Right cardiac atrium (tissue), 5 donors: ENCODE measurements at regions not wholly inside any gene's neighbourhood (a gene's known extent, or its start where the extent isn't known, plus 50 kb on each side); places are given as distances from the start of the nearest gene placed in this dataset.
"Not testable (repeated sequence)": the region's sequence is repeated elsewhere in the genome, so short reads cannot be mapped to it uniquely, and the experiment has no call there.

Source experiments
- ATAC-seq, 2 donors: fragments of 200-7000 bp; cut with Tn5 transposase; one replicate each; pipeline versions ENCODE4 v1.8.0 to v1.9.1; 2020; ENCODE audit warnings: moderate library complexity in 2 of 2, mild to moderate bottlenecking in 1 of 2
- DNase-seq, 3 donors: peaks; one replicate each; pipeline ENCODE4 v3.0.0-alpha.2; 2020
- H3K27ac ChIP-seq: one replicate; pipeline ENCODE4 v1.5.1; 2013; ENCODE audit warnings: mild to moderate bottlenecking, low read length, control low read depth, moderate library complexity
- H3K27me3 ChIP-seq: one replicate; pipeline ENCODE4 v1.6.1; 2013; ENCODE audit not compliant: control insufficient read depth, insufficient read depth
- H3K4me1 ChIP-seq: one replicate; pipeline ENCODE4 v1.6.1; 2013; ENCODE audit warnings: low read length; ENCODE audit not compliant: control insufficient read depth, insufficient read depth
- H3K4me3 ChIP-seq: one replicate; pipeline ENCODE4 v1.5.1; 2013; ENCODE audit warnings: low read length, control low read depth
- H3K9me3 ChIP-seq: one replicate; pipeline ENCODE4 v1.6.1; 2013; ENCODE audit warnings: low read length; ENCODE audit not compliant: control insufficient read depth
- WGBS: extraction: QIAGEN DNeasy Blood & Tissue Kit; methylation state at CpG from one replicate; pipeline ENCODE4 v1.1.7; 2013; 5-methylcytosine and 5-hydroxymethylcytosine counted together
- intact Hi-C, 4 donors: fragments of 100-400 bp; cut with DNase I; formaldehyde crosslinking; loops; one replicate each; pipeline versions ENCODE4 v1.11.0 to v1.14.0; 2022 to 2023
- donor health status: healthy with polysubstance abuse.
- donor health status: DM: no; HTN: yes; CAD: no.
- donor health status: DM: no; HTN: no; CAD: no.
- donor health status: DM: no; HTN: yes; CAD: no; lungs with severe emphysema.
- donor health status: DM: yes; HTN: yes; CAD: no.

DNA sequence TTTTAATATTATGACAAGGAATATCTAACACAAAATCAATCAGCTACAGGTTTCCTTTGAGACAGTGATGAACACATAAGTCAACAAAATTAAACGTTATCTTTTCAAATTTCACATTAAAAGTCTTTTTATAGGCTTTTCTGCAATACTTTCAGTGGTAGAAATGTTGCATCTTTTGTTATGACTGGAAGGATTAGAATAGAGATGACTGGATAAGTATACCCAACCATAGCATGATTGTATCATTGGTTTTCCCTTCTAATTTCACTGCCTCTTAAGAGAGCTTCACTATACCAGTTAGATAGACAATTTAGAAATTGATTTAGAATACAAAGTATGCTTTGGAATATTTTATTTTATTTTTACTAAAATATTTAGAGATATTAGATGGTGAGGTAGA is 273.9 kb downstream of the PHF14 start:
- no peaks in the 10 kb centered on the region for H3K27me3 ChIP-seq
- H3K4me3 ChIP-seq, result no peak overlapping the region
- DNase-seq (no peak), ATAC-seq (no peak)
- 50% methylated on average over 1 of the region's 1 CpG for WGBS
- no peaks in the 10 kb centered on the region for H3K9me3 ChIP-seq
- no peak overlapping the region for H3K27ac ChIP-seq
- H3K4me1 ChIP-seq, result no peaks in the 10 kb centered on the region
- intact Hi-C loops, result no loop called here

DNA sequence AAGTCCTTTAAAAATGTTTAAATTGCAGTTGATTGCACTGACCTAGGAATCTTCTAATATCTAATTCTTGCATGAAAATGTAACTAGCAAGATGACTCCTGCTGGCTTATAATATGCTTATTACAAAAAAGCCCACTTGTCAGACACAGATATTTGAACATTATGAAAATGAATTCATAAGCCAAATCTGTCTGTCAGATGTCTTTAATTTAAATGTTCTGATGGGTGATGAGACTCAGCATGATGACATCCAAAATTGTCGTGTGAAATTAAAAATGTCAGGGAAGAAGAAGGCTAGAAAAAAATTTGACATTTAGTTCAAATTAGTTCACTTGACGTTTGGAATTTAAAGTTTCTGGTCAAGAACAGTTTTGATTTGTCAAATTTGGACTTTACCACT is 277.8 kb downstream of the PHF14 start:
- 60% methylated on average over 2 of the region's 2 CpGs for WGBS
- intact Hi-C loops, result no loop called here
- ATAC-seq, result no peak

DNA sequence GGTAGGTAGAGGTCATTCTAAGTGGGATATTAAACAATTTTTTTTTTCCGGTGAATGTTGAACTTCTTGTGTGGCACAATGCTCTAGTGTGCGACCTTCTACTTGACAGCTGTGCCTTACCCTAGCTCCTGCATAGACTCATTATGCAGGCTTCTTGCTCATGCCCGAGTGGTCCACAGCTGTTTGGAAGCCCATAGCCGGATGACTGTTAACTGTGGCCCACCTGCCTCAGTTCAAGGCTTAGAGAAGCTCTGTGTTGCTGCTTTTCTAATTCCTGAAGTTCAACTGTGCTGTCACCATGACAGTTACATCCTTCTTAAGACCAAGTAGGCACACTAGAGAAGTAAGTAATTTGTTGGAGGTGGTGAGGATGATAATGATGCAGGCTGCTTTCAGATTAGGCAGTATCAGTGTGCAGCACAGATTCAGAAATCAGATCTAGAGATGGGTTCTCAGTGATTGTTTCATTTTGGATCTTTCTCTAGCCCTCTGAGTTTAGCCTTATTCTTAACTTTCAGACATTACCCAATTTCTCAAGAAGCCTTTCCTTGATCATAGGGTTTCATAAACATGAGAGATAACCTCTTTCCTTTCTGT is 278.4 kb downstream of the PHF14 start:
- Histone ChIP-seq H3K9me3 (no peaks in the 10 kb centered on the region), H3K4me3 (no peak overlapping the region), H3K4me1 (no peaks in the 10 kb centered on the region), H3K27me3 (no peaks in the 10 kb centered on the region), H3K27ac (no peak overlapping the region)
- DNase-seq (no peak), ATAC-seq (no peak)
- intact Hi-C loops, result no loop called here
- 82% methylated on average over 4 of the region's 4 CpGs for WGBS

More for the DNA sequence above, 277.8 kb downstream of the PHF14 start:
- Histone ChIP-seq H3K4me1 (no peaks in the 10 kb centered on the region), H3K4me3 (no peak overlapping the region), H3K9me3 (no peaks in the 10 kb centered on the region), H3K27me3 (no peaks in the 10 kb centered on the region), H3K27ac (no peak overlapping the region)
- no peak for DNase-seq

DNA sequence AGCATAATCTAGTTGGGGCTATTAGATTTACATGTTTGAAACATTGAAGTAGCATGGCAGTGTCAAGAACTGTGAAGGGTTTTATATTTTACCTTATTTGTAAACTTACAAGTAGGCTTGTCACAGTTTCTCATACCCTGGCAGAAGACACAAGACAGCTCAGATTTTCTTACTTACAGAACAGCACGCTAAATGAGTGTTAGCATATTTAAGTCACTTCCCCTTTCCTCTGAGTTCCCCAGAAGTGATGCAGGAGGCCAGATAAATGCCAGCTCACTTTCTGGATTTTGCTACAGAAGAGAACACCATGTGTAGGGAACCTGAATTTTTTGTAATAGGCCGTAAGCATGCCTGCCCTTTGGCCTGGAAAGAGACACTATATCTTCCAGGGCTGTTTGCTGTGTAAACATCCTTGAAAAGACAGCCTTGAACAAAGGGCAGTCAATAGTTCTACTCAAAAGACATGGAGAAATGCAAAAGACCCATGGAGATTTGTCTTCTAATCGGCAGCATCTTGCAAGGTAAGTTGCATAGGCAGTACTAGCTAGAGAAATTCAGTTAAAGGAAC is 279.1 kb downstream of the PHF14 start:
- no peaks in the 10 kb centered on the region for H3K4me1 ChIP-seq
- no peaks in the 10 kb centered on the region for H3K27me3 ChIP-seq
- ATAC-seq, result no peak
- WGBS, result 74% methylated on average over 3 of the region's 3 CpGs
- no peak for DNase-seq
- no peak overlapping the region for H3K4me3 ChIP-seq
- no peak overlapping the region for H3K27ac ChIP-seq
- intact Hi-C loops, result no loop called here
- no peaks in the 10 kb centered on the region for H3K9me3 ChIP-seq

DNA sequence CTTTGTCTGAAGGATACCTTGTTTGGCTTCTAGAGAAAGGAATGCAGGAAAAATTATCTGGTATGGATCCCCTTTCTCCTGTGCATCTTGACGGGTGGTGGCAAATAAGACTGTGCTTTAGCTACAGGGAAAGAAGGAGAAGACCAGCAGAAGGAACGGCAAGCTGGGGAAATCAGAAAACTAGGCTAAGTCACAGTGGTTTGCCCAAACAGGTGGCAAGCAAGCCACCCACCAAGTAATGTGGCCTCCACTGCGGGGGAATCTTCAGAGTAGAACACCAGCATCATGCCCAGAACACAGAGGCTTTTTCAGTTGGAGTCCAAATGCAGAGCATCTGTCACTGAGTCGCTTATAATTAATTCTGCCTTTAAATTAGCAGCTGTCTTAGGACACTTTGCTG is 282.8 kb downstream of the PHF14 start:
- ATAC-seq, result no peak
- H3K27ac ChIP-seq, result no peak overlapping the region
- no peaks in the 10 kb centered on the region for H3K4me1 ChIP-seq
- intact Hi-C loops, result no loop called here
- no peak overlapping the region for H3K4me3 ChIP-seq
- DNase-seq, result no peak
- 87% methylated on average over 4 of the region's 4 CpGs for WGBS
- no peaks in the 10 kb centered on the region for H3K9me3 ChIP-seq
- no peaks in the 10 kb centered on the region for H3K27me3 ChIP-seq

DNA sequence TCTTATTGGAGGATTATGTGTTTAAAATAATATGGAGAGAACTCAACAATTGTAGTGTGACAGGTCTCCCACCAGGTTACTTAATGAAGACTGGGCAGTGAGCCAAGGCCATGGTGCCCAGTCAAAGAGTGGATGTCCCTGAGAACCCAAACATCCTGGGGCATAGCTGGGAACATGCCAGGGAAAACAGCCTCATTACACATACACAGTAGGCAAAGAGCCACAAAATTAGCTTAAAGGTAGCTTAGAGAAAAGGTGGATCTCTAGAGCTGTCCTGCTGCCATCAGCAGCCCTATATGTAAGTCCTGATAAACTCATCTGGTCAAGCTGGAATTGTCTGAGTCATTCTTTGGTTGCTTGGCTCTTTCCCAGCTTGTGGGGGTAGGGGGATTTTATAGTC is 287.8 kb downstream of the PHF14 start:
- DNase-seq (no peak), ATAC-seq (no peak)
- H3K27ac ChIP-seq, result no peak overlapping the region
- no peak overlapping the region for H3K4me3 ChIP-seq
- H3K9me3 ChIP-seq, result no peaks in the 10 kb centered on the region
- no peaks in the 10 kb centered on the region for H3K27me3 ChIP-seq
- intact Hi-C loops, result no loop called here
- H3K4me1 ChIP-seq, result no peaks in the 10 kb centered on the region

DNA sequence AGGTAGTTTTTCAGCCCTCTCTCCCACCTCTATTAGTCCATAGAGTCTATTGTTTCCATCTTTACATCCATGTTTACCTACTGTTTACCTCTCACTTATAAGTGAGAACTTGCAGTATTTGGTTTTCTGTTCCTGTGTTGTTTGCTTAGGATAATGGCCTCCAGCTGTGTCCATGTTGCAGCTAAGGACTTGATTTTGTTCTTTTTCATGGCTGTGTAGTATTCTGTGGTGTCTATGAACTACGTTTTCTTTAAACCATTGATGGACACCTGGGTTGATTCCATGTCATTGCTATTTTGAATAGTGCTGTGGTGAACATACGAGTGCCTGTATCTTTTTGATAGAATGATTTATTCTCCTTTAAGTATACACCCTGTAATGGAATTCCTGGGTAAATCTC is 292.4 kb downstream of the PHF14 start:
- H3K4me1 ChIP-seq, result no peaks in the 10 kb centered on the region
- no peak overlapping the region for H3K4me3 ChIP-seq
- intact Hi-C loops, result no loop called here
- H3K9me3 ChIP-seq, result no peaks in the 10 kb centered on the region
- 59% methylated on average over 2 of the region's 2 CpGs for WGBS
- H3K27ac ChIP-seq, result no peak overlapping the region
- DNase-seq (no peak), ATAC-seq (no peak)
- no peaks in the 10 kb centered on the region for H3K27me3 ChIP-seq

DNA sequence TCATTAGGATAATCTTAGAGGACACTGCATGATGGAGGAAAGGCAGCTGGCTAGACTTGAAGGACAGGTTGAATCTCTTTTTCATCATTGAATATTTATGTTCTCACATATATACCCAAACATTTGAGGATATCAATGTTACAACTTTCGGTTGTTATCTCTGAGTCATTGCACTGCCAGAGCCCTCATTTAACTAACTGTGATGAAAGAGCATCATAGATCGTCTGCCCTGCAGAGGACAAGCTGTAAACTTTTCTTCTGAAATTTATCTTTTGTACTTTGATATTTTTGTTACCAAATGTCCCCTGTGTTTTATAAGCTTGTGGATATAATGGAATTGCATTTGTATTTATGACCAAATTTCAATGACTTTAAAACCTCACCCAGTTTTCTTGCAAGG is 298.7 kb downstream of the PHF14 start:
- no peak overlapping the region for H3K27ac ChIP-seq
- ATAC-seq, result no peak
- no peak for DNase-seq
- WGBS, result 55% methylated on average over 2 of the region's 2 CpGs
- no peaks in the 10 kb centered on the region for H3K27me3 ChIP-seq
- H3K9me3 ChIP-seq, result no peaks in the 10 kb centered on the region
- H3K4me3 ChIP-seq, result no peak overlapping the region
- no peaks in the 10 kb centered on the region for H3K4me1 ChIP-seq
- intact Hi-C loops, result no loop called here

DNA sequence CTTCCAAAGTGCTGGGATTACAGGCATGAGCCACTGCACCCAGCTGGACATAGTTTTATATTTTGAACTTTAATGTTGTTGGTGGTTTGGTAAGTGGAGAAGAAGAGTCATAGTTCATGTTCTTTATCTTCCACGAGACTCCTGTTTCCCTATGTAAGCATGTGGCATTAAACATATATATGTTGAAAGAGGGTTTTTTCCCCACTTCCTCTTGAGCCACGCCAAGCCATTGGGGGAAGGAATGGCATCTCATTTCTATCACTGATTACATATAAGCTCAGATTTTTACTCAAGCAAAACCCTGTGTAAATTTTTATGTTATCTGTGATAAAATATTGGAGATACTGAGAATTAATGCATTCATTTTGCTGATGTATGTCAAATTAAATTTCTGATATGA is 300.4 kb downstream of the PHF14 start:
- 68% methylated on average over 2 of the region's 2 CpGs for WGBS
- ATAC-seq (no peak), DNase-seq (no peak)
- H3K9me3 ChIP-seq, result no peaks in the 10 kb centered on the region
- H3K27ac ChIP-seq, result no peak overlapping the region
- H3K27me3 ChIP-seq, result no peaks in the 10 kb centered on the region
- no peak overlapping the region for H3K4me3 ChIP-seq
- intact Hi-C loops, result no loop called here
- H3K4me1 ChIP-seq, result no peaks in the 10 kb centered on the region

DNA sequence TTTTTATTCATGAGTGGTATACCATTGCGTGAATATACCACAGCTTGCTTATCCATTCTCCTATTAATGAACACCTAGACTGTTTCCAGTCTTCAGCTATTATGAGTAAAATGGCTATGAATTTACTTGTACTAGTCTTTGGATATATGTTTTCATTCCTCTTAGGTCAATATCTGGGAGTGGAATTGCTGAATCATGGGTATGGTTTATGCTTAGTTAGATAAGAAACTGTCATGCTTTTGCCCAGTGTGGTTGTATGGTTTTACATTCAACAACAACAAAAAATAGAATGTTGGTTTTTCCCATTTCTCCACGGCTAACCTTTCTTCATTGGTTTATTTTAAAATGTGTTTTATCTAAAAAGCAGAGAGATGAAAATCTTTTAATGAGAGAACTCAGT is 308.3 kb downstream of the PHF14 start:
- ATAC-seq, result no peak
- 70% methylated on average over 2 of the region's 2 CpGs for WGBS
- intact Hi-C loops, result no loop called here

DNA sequence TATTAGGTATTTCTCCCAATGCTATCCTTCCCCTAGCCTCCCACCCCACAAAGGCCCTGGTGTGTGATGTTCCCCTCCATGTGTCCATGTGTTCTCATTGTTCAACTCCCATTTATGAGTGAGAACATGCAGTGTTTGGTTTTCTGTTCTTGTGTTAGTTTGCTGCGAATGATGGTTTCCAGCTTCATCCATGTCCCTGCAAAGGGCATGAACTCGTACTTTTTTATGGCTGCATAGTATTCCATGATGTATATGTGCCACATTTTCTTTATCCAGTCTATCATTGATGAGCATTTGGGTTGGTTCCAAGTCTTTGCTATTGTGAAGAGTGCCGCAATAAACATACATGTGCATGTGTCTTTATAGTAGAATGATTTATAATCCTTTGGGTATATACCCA is 309.9 kb downstream of the PHF14 start:
- intact Hi-C loops, result not testable (repeated sequence)

More for the DNA sequence above, 308.3 kb downstream of the PHF14 start:
- Histone ChIP-seq H3K27ac (no peak overlapping the region), H3K4me3 (no peak overlapping the region), H3K27me3 (no peaks in the 10 kb centered on the region), H3K9me3 (no peaks in the 10 kb centered on the region), H3K4me1 (no peaks in the 10 kb centered on the region)
- no peak for DNase-seq

DNA sequence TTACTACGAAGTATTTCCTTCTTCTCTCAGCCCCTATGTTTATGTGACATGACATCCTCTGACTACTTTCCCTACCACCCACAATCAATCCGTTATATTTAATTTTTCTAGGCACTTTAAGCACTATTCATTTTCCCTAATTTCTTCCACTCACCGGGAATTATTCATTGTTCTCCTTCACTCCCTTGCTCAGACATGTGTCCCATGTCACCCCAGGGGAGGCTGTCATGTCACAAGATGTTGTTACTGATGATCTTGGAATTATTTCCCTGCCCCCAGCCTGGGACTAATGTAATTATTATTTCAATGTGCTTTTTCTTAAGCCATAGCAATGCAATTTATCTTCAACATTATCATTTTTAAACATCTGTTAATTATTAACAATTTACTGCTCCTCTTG is 317.2 kb downstream of the PHF14 start:
- no peak overlapping the region for H3K27ac ChIP-seq
- intact Hi-C loops, result no loop called here
- 75% methylated on average over 3 of the region's 3 CpGs for WGBS
- no peak for DNase-seq
- ATAC-seq, result no peak
- H3K27me3 ChIP-seq, result no peaks in the 10 kb centered on the region
- H3K4me3 ChIP-seq, result no peak overlapping the region
- no peaks in the 10 kb centered on the region for H3K4me1 ChIP-seq
- H3K9me3 ChIP-seq, result no peaks in the 10 kb centered on the region

More for the DNA sequence above, 309.9 kb downstream of the PHF14 start:
- H3K9me3 ChIP-seq, H3K4me3 ChIP-seq, H3K27me3 ChIP-seq, H3K27ac ChIP-seq, DNase-seq, H3K4me1 ChIP-seq, ATAC-seq: not testable (repeated sequence)
- WGBS, result 92% methylated on average over 3 of the region's 3 CpGs
